ENCODE measurements at regions not wholly inside any gene's neighbourhood (a gene's known extent, or its start where the extent isn't known, plus 50 kb on each side); places are given as distances from the start of the nearest gene placed in this dataset.

GRCh38 chr2:10201201-10201600 is 78.7 kb downstream of the RRM2 start:
- no peak for DNase-seq (ENCODE audit: low read depth in 2 of 2)
- H2AFZ ChIP-seq (ENCODE audit: low read length): no peak overlapping the region
- TF ChIP-seq EZH2 (IDR thresholded peaks at IDR 0.05; ENCODE audit: low read length, missing control alignments): no peak
- TF ChIP-seq, protein P1, sequence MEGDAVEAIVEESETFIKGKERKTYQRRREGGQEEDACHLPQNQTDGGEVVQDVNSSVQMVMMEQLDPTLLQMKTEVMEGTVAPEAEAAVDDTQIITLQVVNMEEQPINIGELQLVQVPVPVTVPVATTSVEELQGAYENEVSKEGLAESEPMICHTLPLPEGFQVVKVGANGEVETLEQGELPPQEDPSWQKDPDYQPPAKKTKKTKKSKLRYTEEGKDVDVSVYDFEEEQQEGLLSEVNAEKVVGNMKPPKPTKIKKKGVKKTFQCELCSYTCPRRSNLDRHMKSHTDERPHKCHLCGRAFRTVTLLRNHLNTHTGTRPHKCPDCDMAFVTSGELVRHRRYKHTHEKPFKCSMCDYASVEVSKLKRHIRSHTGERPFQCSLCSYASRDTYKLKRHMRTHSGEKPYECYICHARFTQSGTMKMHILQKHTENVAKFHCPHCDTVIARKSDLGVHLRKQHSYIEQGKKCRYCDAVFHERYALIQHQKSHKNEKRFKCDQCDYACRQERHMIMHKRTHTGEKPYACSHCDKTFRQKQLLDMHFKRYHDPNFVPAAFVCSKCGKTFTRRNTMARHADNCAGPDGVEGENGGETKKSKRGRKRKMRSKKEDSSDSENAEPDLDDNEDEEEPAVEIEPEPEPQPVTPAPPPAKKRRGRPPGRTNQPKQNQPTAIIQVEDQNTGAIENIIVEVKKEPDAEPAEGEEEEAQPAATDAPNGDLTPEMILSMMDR (conservative IDR thresholded peaks at IDR 0.05 in 1 of 2, IDR thresholded peaks at IDR 0.05 in 1 of 2; ENCODE audit: low read depth in 1 of 2, low read length in 2 of 2): no peak
- H3K36me3 ChIP-seq (ENCODE audit: control insufficient read depth, insufficient read depth, low read length): no peaks in the 10 kb centered on the region
- H3K9ac ChIP-seq (ENCODE audit: insufficient read depth, low read length): no peak overlapping the region
- H3K79me2 ChIP-seq (ENCODE audit: control insufficient read depth, insufficient read depth, low read length): no peaks in the 10 kb centered on the region
- H4K20me1 ChIP-seq (ENCODE audit: control insufficient read depth, extremely low read depth, insufficient read depth, low read length): no peaks in the 10 kb centered on the region
- no peaks in the 10 kb centered on the region for H3K4me1 ChIP-seq (ENCODE audit: control insufficient read depth, extremely low read depth, insufficient read depth, low read length)
- H3K27ac ChIP-seq (ENCODE audit: insufficient read depth, low read length): no peak overlapping the region
- H3K4me3 ChIP-seq (replicated peaks in 1 of 4; ENCODE audit: control extremely low read depth in 1 of 4, insufficient read depth in 1 of 4, low read depth in 3 of 4, low read length in 4 of 4): no peak overlapping the region
- no peaks in the 10 kb centered on the region for H3K9me3 ChIP-seq (ENCODE audit: control insufficient read depth, insufficient read depth, low read depth, low read length)
- H3K27me3 ChIP-seq (ENCODE audit: control insufficient read depth, insufficient read depth, low read length): no peaks in the 10 kb centered on the region
- no peak overlapping the region for H3K4me2 ChIP-seq (ENCODE audit: extremely low read depth, insufficient read depth, low read length)

GRCh38 chr2:10202131-10202665 is 79.7 kb downstream of the RRM2 start:
- Histone ChIP-seq H3K36me3 (ENCODE audit: control insufficient read depth, insufficient read depth, low read length) (no peaks in the 10 kb centered on the region), H4K20me1 (ENCODE audit: control insufficient read depth, extremely low read depth, insufficient read depth, low read length) (no peaks in the 10 kb centered on the region), H3K4me3 (replicated peaks in 1 of 4; ENCODE audit: control extremely low read depth in 1 of 4, insufficient read depth in 1 of 4, low read depth in 3 of 4, low read length in 4 of 4) (no peak overlapping the region), H3K27ac (ENCODE audit: insufficient read depth, low read length) (no peak overlapping the region), H3K4me2 (ENCODE audit: extremely low read depth, insufficient read depth, low read length) (no peak overlapping the region), H3K4me1 (ENCODE audit: control insufficient read depth, extremely low read depth, insufficient read depth, low read length) (no peaks in the 10 kb centered on the region), H3K9me3 (ENCODE audit: control insufficient read depth, insufficient read depth, low read depth, low read length) (no peaks in the 10 kb centered on the region), H3K79me2 (ENCODE audit: control insufficient read depth, insufficient read depth, low read length) (no peaks in the 10 kb centered on the region), H3K9ac (ENCODE audit: insufficient read depth, low read length) (no peak overlapping the region), H2AFZ (ENCODE audit: low read length) (no peak overlapping the region), H3K27me3 (ENCODE audit: control insufficient read depth, insufficient read depth, low read length) (no peaks in the 10 kb centered on the region)
- no peak for TF ChIP-seq EZH2 (IDR thresholded peaks at IDR 0.05; ENCODE audit: low read length, missing control alignments)
- TF ChIP-seq, protein P1 (conservative IDR thresholded peaks at IDR 0.05 in 1 of 2, IDR thresholded peaks at IDR 0.05 in 1 of 2; ENCODE audit: low read depth in 1 of 2, low read length in 2 of 2): no peak
- DNase-seq (ENCODE audit: low read depth in 2 of 2): peak in 1 of 2 donors; percentile 56

- H3K36me3 ChIP-seq (ENCODE audit: control insufficient read depth, insufficient read depth, low read length): no peaks in the 10 kb centered on the region
- H2AFZ ChIP-seq (ENCODE audit: low read length): no peak overlapping the region
- H3K4me1 ChIP-seq (ENCODE audit: control insufficient read depth, extremely low read depth, insufficient read depth, low read length): no peaks in the 10 kb centered on the region
- no peaks in the 10 kb centered on the region for H3K9me3 ChIP-seq (ENCODE audit: control insufficient read depth, insufficient read depth, low read depth, low read length)
- no peak overlapping the region for H3K27ac ChIP-seq (ENCODE audit: insufficient read depth, low read length)
- peak in 1 of 2 donors; percentile 69 for DNase-seq (ENCODE audit: low read depth in 2 of 2)
- no peaks in the 10 kb centered on the region for H3K27me3 ChIP-seq (ENCODE audit: control insufficient read depth, insufficient read depth, low read length)
- no peak overlapping the region for H3K9ac ChIP-seq (ENCODE audit: insufficient read depth, low read length)
- H4K20me1 ChIP-seq (ENCODE audit: control insufficient read depth, extremely low read depth, insufficient read depth, low read length): no peaks in the 10 kb centered on the region
- H3K79me2 ChIP-seq (ENCODE audit: control insufficient read depth, insufficient read depth, low read length): no peaks in the 10 kb centered on the region
- no peak overlapping the region for H3K4me2 ChIP-seq (ENCODE audit: extremely low read depth, insufficient read depth, low read length)
- no peak overlapping the region for H3K4me3 ChIP-seq (replicated peaks in 1 of 4; ENCODE audit: control extremely low read depth in 1 of 4, insufficient read depth in 1 of 4, low read depth in 3 of 4, low read length in 4 of 4)
- TF ChIP-seq EZH2 (IDR thresholded peaks at IDR 0.05; ENCODE audit: low read length, missing control alignments): no peak
- TF ChIP-seq, protein P1 (conservative IDR thresholded peaks at IDR 0.05 in 1 of 2, IDR thresholded peaks at IDR 0.05 in 1 of 2; ENCODE audit: low read depth in 1 of 2, low read length in 2 of 2): no peak
Measured at GRCh38 chr2:10204326-10205161, 82.0 kb downstream of the RRM2 start.
